ENCODE measurements at regions not wholly inside any gene's neighbourhood (a gene's known extent, or its start where the extent isn't known, plus 50 kb on each side); places are given as distances from the start of the nearest gene placed in this dataset.

GRCh38 chr1:50292276-50292675, 131.0 kb downstream of the DMRTA2 start:
- no peak for DNase-seq

- DNase-seq = no peak
Measured at GRCh38 chr1:50289495-50289894, 133.7 kb downstream of the DMRTA2 start.

- no peak for DNase-seq
Measured at GRCh38 chr1:50285994-50286393, 137.2 kb downstream of the DMRTA2 start.

GRCh38 chr1:50279622-50280330, 143.5 kb downstream of the DMRTA2 start:
- DNase-seq = no peak

- no peak for DNase-seq
Measured at GRCh38 chr1:50278961-50279360, 144.3 kb downstream of the DMRTA2 start.

GRCh38 chr1:50278410-50278809, 144.8 kb downstream of the DMRTA2 start:
- DNase-seq = no peak

GRCh38 chr1:50275566-50275965, 147.7 kb downstream of the DMRTA2 start:
- DNase-seq = peak; percentile 18 to 64

- peak in 1 of 2 experiments; percentile 2 for DNase-seq
Measured at GRCh38 chr1:50272912-50273311, 150.3 kb downstream of the DMRTA2 start.

- peak in 1 of 2 experiments; percentile 78 for DNase-seq
Measured at GRCh38 chr1:50271968-50272578, 151.2 kb downstream of the DMRTA2 start.

- no peak for DNase-seq
Measured at GRCh38 chr1:50271337-50271736, 151.9 kb downstream of the DMRTA2 start.

- no peak for DNase-seq
Measured at GRCh38 chr1:50270926-50271325, 152.3 kb downstream of the DMRTA2 start.

- DNase-seq = no peak
Measured at GRCh38 chr1:50268049-50268448, 155.2 kb downstream of the DMRTA2 start.

- DNase-seq = no peak
Measured at GRCh38 chr1:50266509-50266908, 156.7 kb downstream of the DMRTA2 start.

- DNase-seq = no peak
Measured at GRCh38 chr1:50265790-50266314, 157.1 kb downstream of the ELAVL4 start.

GRCh38 chr1:50264590-50264989, 155.9 kb downstream of the ELAVL4 start:
- no peak for DNase-seq

GRCh38 chr1:50262436-50262835, 153.7 kb downstream of the ELAVL4 start:
- no peak for DNase-seq

- DNase-seq = no peak
Measured at GRCh38 chr1:50261951-50262350, 153.2 kb downstream of the ELAVL4 start.

- no peak for DNase-seq
Measured at GRCh38 chr1:50257940-50258685, 149.4 kb downstream of the ELAVL4 start.

GRCh38 chr1:50257029-50257428, 148.3 kb downstream of the ELAVL4 start:
- DNase-seq = no peak
